ENCODE measurements at regions not wholly inside any gene's neighbourhood (a gene's known extent, or its start where the extent isn't known, plus 50 kb on each side); places are given as distances from the start of the nearest gene placed in this dataset.

DNA sequence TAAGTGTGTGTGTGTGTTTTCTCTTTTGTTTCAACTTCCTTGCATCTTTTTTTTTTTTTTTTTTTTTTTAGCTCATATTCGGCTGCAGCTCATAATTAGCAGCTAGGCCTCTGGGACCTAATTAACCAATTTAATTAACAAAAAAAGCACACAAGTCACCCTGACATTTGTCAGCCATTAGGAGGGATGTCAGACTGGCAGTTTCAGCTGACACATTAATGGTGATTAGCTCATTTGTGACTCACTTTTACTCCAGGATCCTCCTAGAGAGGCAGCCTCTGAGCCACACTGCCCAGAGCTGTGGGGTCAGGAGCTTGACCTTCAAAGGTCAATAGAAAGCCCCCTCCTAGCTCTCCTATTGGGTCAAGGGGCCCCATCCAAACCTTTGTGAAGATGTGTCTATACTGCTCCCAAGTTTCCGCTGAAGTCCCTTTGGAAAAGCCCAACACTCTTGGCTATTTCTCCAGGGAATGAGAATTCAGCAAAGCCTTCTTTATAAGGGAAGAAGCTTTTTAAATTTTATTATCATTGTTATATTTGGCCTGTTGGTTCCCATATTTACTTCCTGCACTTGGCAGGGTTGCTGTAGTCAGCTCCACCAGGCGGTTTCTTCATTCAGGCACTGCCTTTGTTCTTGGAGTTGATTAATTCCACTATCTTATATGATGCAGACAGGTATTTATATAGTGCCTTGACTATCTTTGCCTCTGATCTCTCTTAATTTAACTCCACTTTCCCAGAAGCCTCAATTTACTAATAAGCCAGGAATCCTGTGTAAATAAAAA is 109.5 kb upstream of the HABP2 start:
- H3K27ac ChIP-seq (replicated peaks), result no peak overlapping the region
- H3K9me3 ChIP-seq (replicated peaks), result no peaks in the 10 kb centered on the region
- no peaks in the 10 kb centered on the region for H3K4me1 ChIP-seq
- TF ChIP-seq, protein P1, sequence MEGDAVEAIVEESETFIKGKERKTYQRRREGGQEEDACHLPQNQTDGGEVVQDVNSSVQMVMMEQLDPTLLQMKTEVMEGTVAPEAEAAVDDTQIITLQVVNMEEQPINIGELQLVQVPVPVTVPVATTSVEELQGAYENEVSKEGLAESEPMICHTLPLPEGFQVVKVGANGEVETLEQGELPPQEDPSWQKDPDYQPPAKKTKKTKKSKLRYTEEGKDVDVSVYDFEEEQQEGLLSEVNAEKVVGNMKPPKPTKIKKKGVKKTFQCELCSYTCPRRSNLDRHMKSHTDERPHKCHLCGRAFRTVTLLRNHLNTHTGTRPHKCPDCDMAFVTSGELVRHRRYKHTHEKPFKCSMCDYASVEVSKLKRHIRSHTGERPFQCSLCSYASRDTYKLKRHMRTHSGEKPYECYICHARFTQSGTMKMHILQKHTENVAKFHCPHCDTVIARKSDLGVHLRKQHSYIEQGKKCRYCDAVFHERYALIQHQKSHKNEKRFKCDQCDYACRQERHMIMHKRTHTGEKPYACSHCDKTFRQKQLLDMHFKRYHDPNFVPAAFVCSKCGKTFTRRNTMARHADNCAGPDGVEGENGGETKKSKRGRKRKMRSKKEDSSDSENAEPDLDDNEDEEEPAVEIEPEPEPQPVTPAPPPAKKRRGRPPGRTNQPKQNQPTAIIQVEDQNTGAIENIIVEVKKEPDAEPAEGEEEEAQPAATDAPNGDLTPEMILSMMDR (IDR thresholded peaks at IDR 0.05; ENCODE audit: borderline replicate concordance), result no peak
- intact Hi-C loops (cut with micrococcal nuclease), result no loop called here
- H3K27me3 ChIP-seq (ENCODE audit: low read depth), result peaks cover 33% of the 10 kb centered on the region
- no peak overlapping the region for H3K4me3 ChIP-seq
- DNase-seq, result no peak
- no peaks in the 10 kb centered on the region for H3K36me3 ChIP-seq

DNA sequence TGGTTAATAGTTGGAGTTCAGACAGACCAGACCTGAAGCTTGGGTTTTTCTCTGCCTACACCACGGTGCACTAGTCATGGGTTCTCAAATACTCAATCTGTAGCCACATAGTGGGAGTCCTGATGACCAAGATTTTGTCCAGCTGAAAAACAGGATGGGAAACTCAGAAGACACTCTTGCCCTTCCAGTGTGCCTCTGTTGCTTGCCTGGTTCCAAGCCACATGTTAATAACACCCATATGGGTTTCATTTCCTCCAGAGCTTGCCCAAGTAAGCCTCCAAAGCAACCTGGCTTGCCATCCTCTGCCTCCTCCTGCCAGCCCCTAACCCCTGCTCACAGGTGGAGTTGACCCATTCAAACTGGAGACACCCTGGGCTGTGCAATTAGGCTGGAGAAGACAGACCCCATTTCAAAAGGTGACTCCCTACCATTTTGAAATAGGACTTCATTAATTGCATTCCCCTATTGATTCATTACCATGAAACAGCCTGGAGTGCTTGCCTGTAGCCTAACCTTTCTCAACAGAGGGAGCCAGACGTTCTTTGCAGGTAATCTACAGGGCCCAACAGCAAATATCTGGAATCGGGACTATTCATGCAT is 108.0 kb upstream of the HABP2 start:
- H3K27ac ChIP-seq (replicated peaks), result no peak overlapping the region
- peaks cover 39% of the 10 kb centered on the region for H3K27me3 ChIP-seq (ENCODE audit: low read depth)
- DNase-seq, result no peak
- H3K4me1 ChIP-seq, result no peaks in the 10 kb centered on the region
- no peak overlapping the region for H3K4me3 ChIP-seq
- H3K9me3 ChIP-seq (replicated peaks), result no peaks in the 10 kb centered on the region
- intact Hi-C loops (cut with micrococcal nuclease), result no loop called here
- H3K36me3 ChIP-seq, result no peaks in the 10 kb centered on the region
- TF ChIP-seq, protein P1 (IDR thresholded peaks at IDR 0.05; ENCODE audit: borderline replicate concordance), result no peak

DNA sequence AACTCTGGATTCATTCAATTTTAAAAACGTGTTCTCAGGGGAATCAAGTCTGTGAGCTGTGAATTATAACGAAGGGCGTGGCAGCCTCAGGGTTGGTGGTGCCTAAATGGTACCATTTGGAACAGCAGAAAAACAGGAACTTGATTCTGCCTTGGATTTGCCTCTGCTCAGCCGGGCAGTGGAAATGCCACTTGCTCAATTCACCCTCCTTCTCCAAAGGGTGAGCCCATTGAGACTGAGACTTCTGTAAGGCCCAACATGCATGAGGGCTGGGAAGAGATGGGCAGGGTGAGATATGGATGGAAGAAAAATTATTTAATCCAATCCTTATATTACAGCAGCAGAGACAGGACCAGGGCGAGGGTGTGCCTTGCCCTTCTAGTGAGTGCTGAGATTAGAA is 107.1 kb upstream of the HABP2 start:
- TF ChIP-seq, protein P1 (IDR thresholded peaks at IDR 0.05; ENCODE audit: borderline replicate concordance), result no peak
- intact Hi-C loops (cut with micrococcal nuclease), result no loop called here
- no peak overlapping the region for H3K27ac ChIP-seq (replicated peaks)
- peaks cover 48% of the 10 kb centered on the region for H3K27me3 ChIP-seq (ENCODE audit: low read depth)
- no peaks in the 10 kb centered on the region for H3K9me3 ChIP-seq (replicated peaks)
- H3K36me3 ChIP-seq, result no peaks in the 10 kb centered on the region
- DNase-seq, result no peak
- H3K4me3 ChIP-seq, result no peak overlapping the region
- H3K4me1 ChIP-seq, result no peaks in the 10 kb centered on the region

DNA sequence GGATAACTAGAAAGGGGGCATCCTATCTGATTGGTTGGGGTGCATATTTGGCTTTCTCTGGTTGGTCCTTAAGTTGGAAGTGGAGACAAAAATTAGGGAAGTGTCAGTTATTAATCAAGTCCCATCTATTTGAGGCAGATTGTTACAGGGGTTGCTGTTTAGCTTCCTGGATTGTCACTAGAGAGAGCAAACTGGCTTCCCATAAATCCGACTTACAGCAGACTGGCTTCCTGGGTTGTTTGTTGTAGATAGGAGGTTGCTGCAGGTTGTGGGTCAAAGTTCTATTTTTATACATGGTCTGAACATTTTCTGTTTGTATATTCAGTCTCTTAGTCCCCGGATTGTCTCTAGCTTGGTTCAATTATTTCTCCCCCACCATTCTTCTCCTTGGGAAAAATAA is 106.1 kb upstream of the HABP2 start:
- Histone ChIP-seq H3K27ac (replicated peaks) (no peak overlapping the region), H3K27me3 (ENCODE audit: low read depth) (peaks cover 58% of the 10 kb centered on the region), H3K4me1 (no peaks in the 10 kb centered on the region), H3K36me3 (no peaks in the 10 kb centered on the region), H3K9me3 (replicated peaks) (no peaks in the 10 kb centered on the region), H3K4me3 (no peak overlapping the region)
- TF ChIP-seq, protein P1 (IDR thresholded peaks at IDR 0.05; ENCODE audit: borderline replicate concordance), result no peak
- intact Hi-C loops (cut with micrococcal nuclease), result no loop called here
- DNase-seq, result no peak

- no peak for DNase-seq
- H3K27ac ChIP-seq (replicated peaks), result no peak overlapping the region
- H3K27me3 ChIP-seq (ENCODE audit: low read depth), result peaks cover 63% of the 10 kb centered on the region
- no peaks in the 10 kb centered on the region for H3K9me3 ChIP-seq (replicated peaks)
- H3K36me3 ChIP-seq, result no peaks in the 10 kb centered on the region
- intact Hi-C loops (cut with micrococcal nuclease), result no loop called here
- TF ChIP-seq, protein P1 (IDR thresholded peaks at IDR 0.05; ENCODE audit: borderline replicate concordance), result no peak
- no peak overlapping the region for H3K4me3 ChIP-seq
- no peaks in the 10 kb centered on the region for H3K4me1 ChIP-seq
These were observed 105.6 kb upstream of the HABP2 start for GRCh38 chr10:113447278-113447677.

All from left ventricle myocardium inferior (tissue), 1 donor.